ENCODE measurements at regions not wholly inside any gene's neighbourhood (a gene's known extent, or its start where the extent isn't known, plus 50 kb on each side); places are given as distances from the start of the nearest gene placed in this dataset.

DNA sequence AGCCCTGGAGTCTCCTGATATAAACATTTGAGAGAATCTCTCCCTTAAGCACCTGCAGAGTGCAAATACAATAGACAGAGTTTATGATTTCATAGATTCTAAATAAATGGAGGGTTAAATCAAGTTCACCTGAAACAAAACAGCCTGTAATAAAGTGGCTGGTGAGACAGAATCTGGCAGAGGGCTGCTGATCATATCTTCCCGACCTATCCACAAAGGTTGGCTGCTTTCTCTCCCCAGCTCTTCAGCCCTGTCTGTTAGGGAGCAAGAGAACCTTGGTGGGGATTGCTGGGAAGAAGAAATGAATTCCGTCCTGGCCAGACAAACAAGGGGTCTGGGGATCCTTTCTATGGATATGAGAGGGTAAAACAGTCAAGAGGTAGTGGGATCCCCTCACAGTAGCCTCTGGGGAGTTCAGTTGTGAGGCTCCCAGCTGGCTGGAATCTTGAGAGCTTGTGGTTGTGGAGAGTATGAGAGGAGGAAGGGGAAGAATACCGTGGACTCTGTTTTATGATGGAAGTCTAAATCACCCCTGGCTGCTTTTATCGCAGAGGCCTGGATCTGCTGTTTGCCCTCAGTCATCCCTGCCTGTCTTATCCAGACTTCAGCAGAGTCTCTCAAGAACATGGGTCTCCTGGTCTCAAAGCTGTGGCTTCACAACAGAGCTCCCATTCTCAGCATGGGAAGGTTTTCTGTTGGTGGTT is 451.3 kb downstream of the NTRK3 start:
- TF ChIP-seq, protein P1, sequence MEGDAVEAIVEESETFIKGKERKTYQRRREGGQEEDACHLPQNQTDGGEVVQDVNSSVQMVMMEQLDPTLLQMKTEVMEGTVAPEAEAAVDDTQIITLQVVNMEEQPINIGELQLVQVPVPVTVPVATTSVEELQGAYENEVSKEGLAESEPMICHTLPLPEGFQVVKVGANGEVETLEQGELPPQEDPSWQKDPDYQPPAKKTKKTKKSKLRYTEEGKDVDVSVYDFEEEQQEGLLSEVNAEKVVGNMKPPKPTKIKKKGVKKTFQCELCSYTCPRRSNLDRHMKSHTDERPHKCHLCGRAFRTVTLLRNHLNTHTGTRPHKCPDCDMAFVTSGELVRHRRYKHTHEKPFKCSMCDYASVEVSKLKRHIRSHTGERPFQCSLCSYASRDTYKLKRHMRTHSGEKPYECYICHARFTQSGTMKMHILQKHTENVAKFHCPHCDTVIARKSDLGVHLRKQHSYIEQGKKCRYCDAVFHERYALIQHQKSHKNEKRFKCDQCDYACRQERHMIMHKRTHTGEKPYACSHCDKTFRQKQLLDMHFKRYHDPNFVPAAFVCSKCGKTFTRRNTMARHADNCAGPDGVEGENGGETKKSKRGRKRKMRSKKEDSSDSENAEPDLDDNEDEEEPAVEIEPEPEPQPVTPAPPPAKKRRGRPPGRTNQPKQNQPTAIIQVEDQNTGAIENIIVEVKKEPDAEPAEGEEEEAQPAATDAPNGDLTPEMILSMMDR (IDR thresholded peaks at IDR 0.05; ENCODE audit: insufficient read depth, low read length): no peak
- TF ChIP-seq POLR2AphosphoS5 (IDR thresholded peaks at IDR 0.05; ENCODE audit: low read depth) (no peak), SPI1 (IDR thresholded peaks at IDR 0.05; ENCODE audit: borderline replicate concordance, low read depth) (no peak), GABPA (IDR thresholded peaks at IDR 0.05; ENCODE audit: low read depth) (no peak)
- TF ChIP-seq, protein P2, sequence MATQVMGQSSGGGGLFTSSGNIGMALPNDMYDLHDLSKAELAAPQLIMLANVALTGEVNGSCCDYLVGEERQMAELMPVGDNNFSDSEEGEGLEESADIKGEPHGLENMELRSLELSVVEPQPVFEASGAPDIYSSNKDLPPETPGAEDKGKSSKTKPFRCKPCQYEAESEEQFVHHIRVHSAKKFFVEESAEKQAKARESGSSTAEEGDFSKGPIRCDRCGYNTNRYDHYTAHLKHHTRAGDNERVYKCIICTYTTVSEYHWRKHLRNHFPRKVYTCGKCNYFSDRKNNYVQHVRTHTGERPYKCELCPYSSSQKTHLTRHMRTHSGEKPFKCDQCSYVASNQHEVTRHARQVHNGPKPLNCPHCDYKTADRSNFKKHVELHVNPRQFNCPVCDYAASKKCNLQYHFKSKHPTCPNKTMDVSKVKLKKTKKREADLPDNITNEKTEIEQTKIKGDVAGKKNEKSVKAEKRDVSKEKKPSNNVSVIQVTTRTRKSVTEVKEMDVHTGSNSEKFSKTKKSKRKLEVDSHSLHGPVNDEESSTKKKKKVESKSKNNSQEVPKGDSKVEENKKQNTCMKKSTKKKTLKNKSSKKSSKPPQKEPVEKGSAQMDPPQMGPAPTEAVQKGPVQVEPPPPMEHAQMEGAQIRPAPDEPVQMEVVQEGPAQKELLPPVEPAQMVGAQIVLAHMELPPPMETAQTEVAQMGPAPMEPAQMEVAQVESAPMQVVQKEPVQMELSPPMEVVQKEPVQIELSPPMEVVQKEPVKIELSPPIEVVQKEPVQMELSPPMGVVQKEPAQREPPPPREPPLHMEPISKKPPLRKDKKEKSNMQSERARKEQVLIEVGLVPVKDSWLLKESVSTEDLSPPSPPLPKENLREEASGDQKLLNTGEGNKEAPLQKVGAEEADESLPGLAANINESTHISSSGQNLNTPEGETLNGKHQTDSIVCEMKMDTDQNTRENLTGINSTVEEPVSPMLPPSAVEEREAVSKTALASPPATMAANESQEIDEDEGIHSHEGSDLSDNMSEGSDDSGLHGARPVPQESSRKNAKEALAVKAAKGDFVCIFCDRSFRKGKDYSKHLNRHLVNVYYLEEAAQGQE (IDR thresholded peaks at IDR 0.05; ENCODE audit: insufficient replicate concordance, low read depth): no peak

All from HL-60 (cell line).